ENCODE measurements at regions not wholly inside any gene's neighbourhood (a gene's known extent, or its start where the extent isn't known, plus 50 kb on each side); places are given as distances from the start of the nearest gene placed in this dataset.

- no peak overlapping the region for H3K4me3 Mint-ChIP-seq
- ATAC-seq (ENCODE audit: low read depth in 2 of 2), result no peak
- peak overlapping the region in 1 of 6 donors; percentile 28 for H3K27ac Mint-ChIP-seq
- H3K27me3 Mint-ChIP-seq, result peaks cover 0 to 24% (median 18%) of the 10 kb centered on the region in 3 donors
- H3K9me3 Mint-ChIP-seq, result peaks cover 0 to 11% (median 4%) of the 10 kb centered on the region in 7 donors
- H3K36me3 Mint-ChIP-seq, result no peaks in the 10 kb centered on the region
- no peaks in the 10 kb centered on the region for H3K4me1 Mint-ChIP-seq
- no peak for DNase-seq
These were observed 103.6 kb upstream of the PFN2 start for GRCh38 chr3:150074277-150074676.

- H3K27ac Mint-ChIP-seq, result no peak overlapping the region
- H3K4me3 Mint-ChIP-seq, result no peak overlapping the region
- peaks cover 0 to 11% (median 4%) of the 10 kb centered on the region in 7 donors for H3K9me3 Mint-ChIP-seq
- no peaks in the 10 kb centered on the region for H3K36me3 Mint-ChIP-seq
- peaks cover 2 to 27% (median 18%) of the 10 kb centered on the region in 3 donors for H3K27me3 Mint-ChIP-seq
- ATAC-seq (ENCODE audit: low read depth in 2 of 2) (no peak), DNase-seq (no peak)
- no peaks in the 10 kb centered on the region for H3K4me1 Mint-ChIP-seq
These were observed 102.8 kb upstream of the PFN2 start for GRCh38 chr3:150073513-150073912.

- peaks cover 0 to 11% (median 4%) of the 10 kb centered on the region in 7 donors for H3K9me3 Mint-ChIP-seq
- no peak overlapping the region for H3K27ac Mint-ChIP-seq
- no peak overlapping the region for H3K4me3 Mint-ChIP-seq
- H3K36me3 Mint-ChIP-seq, result no peaks in the 10 kb centered on the region
- no peaks in the 10 kb centered on the region for H3K4me1 Mint-ChIP-seq
- no peak for DNase-seq
- peaks cover 7 to 27% (median 21%) of the 10 kb centered on the region in 3 donors for H3K27me3 Mint-ChIP-seq
- no peak for ATAC-seq (ENCODE audit: low read depth in 2 of 2)
These were observed 102.3 kb upstream of the PFN2 start for GRCh38 chr3:150073031-150073430.

GRCh38 chr3:150072576-150072975, 101.9 kb upstream of the PFN2 start:
- H3K36me3 Mint-ChIP-seq, result no peaks in the 10 kb centered on the region
- ATAC-seq (ENCODE audit: low read depth in 2 of 2) (no peak), DNase-seq (no peak)
- H3K9me3 Mint-ChIP-seq, result peaks cover 0 to 11% (median 4%) of the 10 kb centered on the region in 7 donors
- no peak overlapping the region for H3K27ac Mint-ChIP-seq
- peaks cover 11 to 29% (median 23%) of the 10 kb centered on the region in 3 donors for H3K27me3 Mint-ChIP-seq
- H3K4me1 Mint-ChIP-seq, result no peaks in the 10 kb centered on the region
- H3K4me3 Mint-ChIP-seq, result no peak overlapping the region

- ATAC-seq (ENCODE audit: low read depth in 2 of 2), result no peak
- no peaks in the 10 kb centered on the region for H3K36me3 Mint-ChIP-seq
- no peak for DNase-seq
- no peak overlapping the region for H3K27ac Mint-ChIP-seq
- H3K4me1 Mint-ChIP-seq, result no peaks in the 10 kb centered on the region
- H3K9me3 Mint-ChIP-seq, result no peaks in the 10 kb centered on the region
- H3K4me3 Mint-ChIP-seq, result no peak overlapping the region
- H3K27me3 Mint-ChIP-seq, result peaks cover 16 to 37% (median 28%) of the 10 kb centered on the region in 3 donors
These were observed 99.6 kb upstream of the PFN2 start for GRCh38 chr3:150070271-150070670.

- ATAC-seq (ENCODE audit: low read depth in 2 of 2), result no peak
- no peaks in the 10 kb centered on the region for H3K36me3 Mint-ChIP-seq
- no peak overlapping the region for H3K4me3 Mint-ChIP-seq
- H3K27ac Mint-ChIP-seq, result no peak overlapping the region
- no peak for DNase-seq
- H3K27me3 Mint-ChIP-seq, result peaks cover 16 to 37% (median 28%) of the 10 kb centered on the region in 3 donors
- H3K4me1 Mint-ChIP-seq, result no peaks in the 10 kb centered on the region
- no peaks in the 10 kb centered on the region for H3K9me3 Mint-ChIP-seq
These were observed 98.9 kb upstream of the PFN2 start for GRCh38 chr3:150069633-150070032.

- no peaks in the 10 kb centered on the region for H3K4me1 Mint-ChIP-seq
- H3K27ac Mint-ChIP-seq, result no peak overlapping the region
- no peak overlapping the region for H3K4me3 Mint-ChIP-seq
- H3K36me3 Mint-ChIP-seq, result no peaks in the 10 kb centered on the region
- ATAC-seq (ENCODE audit: low read depth in 2 of 2), result no peak
- peaks cover 16 to 36% (median 28%) of the 10 kb centered on the region in 3 donors for H3K27me3 Mint-ChIP-seq
- no peak for DNase-seq
- no peaks in the 10 kb centered on the region for H3K9me3 Mint-ChIP-seq
These were observed 98.4 kb upstream of the PFN2 start for GRCh38 chr3:150069154-150069527.

- Mint-ChIP-seq H3K4me1 (no peaks in the 10 kb centered on the region), H3K36me3 (no peaks in the 10 kb centered on the region), H3K4me3 (no peak overlapping the region), H3K9me3 (no peaks in the 10 kb centered on the region), H3K27ac (no peak overlapping the region), H3K27me3 (peaks cover 16 to 36% (median 25%) of the 10 kb centered on the region in 3 donors)
- ATAC-seq (ENCODE audit: low read depth in 2 of 2) (no peak), DNase-seq (no peak)
These were observed 97.9 kb upstream of the PFN2 start for GRCh38 chr3:150068440-150069153.

- no peaks in the 10 kb centered on the region for H3K9me3 Mint-ChIP-seq
- no peaks in the 10 kb centered on the region for H3K36me3 Mint-ChIP-seq
- ATAC-seq (ENCODE audit: low read depth in 2 of 2) (no peak), DNase-seq (no peak)
- H3K4me3 Mint-ChIP-seq, result no peak overlapping the region
- no peaks in the 10 kb centered on the region for H3K4me1 Mint-ChIP-seq
- no peak overlapping the region for H3K27ac Mint-ChIP-seq
- peaks cover 16 to 35% (median 25%) of the 10 kb centered on the region in 3 donors for H3K27me3 Mint-ChIP-seq
These were observed 96.9 kb upstream of the PFN2 start for GRCh38 chr3:150067561-150067960.

GRCh38 chr3:150064971-150065370, 94.3 kb upstream of the PFN2 start:
- Mint-ChIP-seq H3K4me3 (no peak overlapping the region), H3K27ac (no peak overlapping the region), H3K4me1 (no peaks in the 10 kb centered on the region), H3K27me3 (peaks cover 10 to 26% (median 16%) of the 10 kb centered on the region in 3 donors), H3K9me3 (no peaks in the 10 kb centered on the region), H3K36me3 (no peaks in the 10 kb centered on the region)
- DNase-seq (no peak), ATAC-seq (ENCODE audit: low read depth in 2 of 2) (no peak)

GRCh38 chr3:150063237-150063636, 92.5 kb upstream of the PFN2 start:
- peaks cover 10 to 18% (median 11%) of the 10 kb centered on the region in 3 donors for H3K27me3 Mint-ChIP-seq
- H3K4me3 Mint-ChIP-seq, result no peak overlapping the region
- no peaks in the 10 kb centered on the region for H3K9me3 Mint-ChIP-seq
- no peak for DNase-seq
- no peak overlapping the region for H3K27ac Mint-ChIP-seq
- ATAC-seq (ENCODE audit: low read depth in 2 of 2), result no peak
- H3K4me1 Mint-ChIP-seq, result no peaks in the 10 kb centered on the region
- no peaks in the 10 kb centered on the region for H3K36me3 Mint-ChIP-seq

GRCh38 chr3:150062492-150062891, 91.8 kb upstream of the PFN2 start:
- no peaks in the 10 kb centered on the region for H3K36me3 Mint-ChIP-seq
- DNase-seq (no peak), ATAC-seq (ENCODE audit: low read depth in 2 of 2) (no peak)
- peaks cover 4 to 15% (median 6%) of the 10 kb centered on the region in 3 donors for H3K27me3 Mint-ChIP-seq
- no peaks in the 10 kb centered on the region for H3K9me3 Mint-ChIP-seq
- H3K27ac Mint-ChIP-seq, result no peak overlapping the region
- no peaks in the 10 kb centered on the region for H3K4me1 Mint-ChIP-seq
- no peak overlapping the region for H3K4me3 Mint-ChIP-seq

- Mint-ChIP-seq H3K36me3 (no peaks in the 10 kb centered on the region), H3K27me3 (peaks cover 0 to 8% (median under 1%) of the 10 kb centered on the region in 3 donors), H3K4me1 (no peaks in the 10 kb centered on the region), H3K27ac (no peak overlapping the region), H3K4me3 (no peak overlapping the region), H3K9me3 (no peaks in the 10 kb centered on the region)
- no peak for ATAC-seq (ENCODE audit: low read depth in 2 of 2)
- no peak for DNase-seq
These were observed 90.8 kb upstream of the PFN2 start for GRCh38 chr3:150061288-150062024.

GRCh38 chr3:150059729-150060128, 89.0 kb upstream of the PFN2 start:
- H3K36me3 Mint-ChIP-seq, result no peaks in the 10 kb centered on the region
- ATAC-seq (ENCODE audit: low read depth in 2 of 2) (no peak), DNase-seq (no peak)
- no peaks in the 10 kb centered on the region for H3K4me1 Mint-ChIP-seq
- peaks cover 6 to 17% (median 15%) of the 10 kb centered on the region in 3 donors for H3K27me3 Mint-ChIP-seq
- no peak overlapping the region for H3K27ac Mint-ChIP-seq
- H3K9me3 Mint-ChIP-seq, result no peaks in the 10 kb centered on the region
- H3K4me3 Mint-ChIP-seq, result no peak overlapping the region

Measured in naive B cell (primary cell).